HL-60 (cell line): ENCODE measurements at regions not wholly inside any gene's neighbourhood (a gene's known extent, or its start where the extent isn't known, plus 50 kb on each side); places are given as distances from the start of the nearest gene placed in this dataset.

Experiments
- GABPA ChIP-seq: IDR thresholded peaks from 2 replicates; pipeline ENCODE4 v1.6.1; 2012; ENCODE audit warnings: low read depth
- TF ChIP-seq, protein P1 (sequence below): IDR thresholded peaks from one replicate; pipeline ENCODE4 v1.5.1; 2011; ENCODE audit warnings: low read length, control low read depth, inconsistent platforms; ENCODE audit not compliant: insufficient read depth

DNA sequence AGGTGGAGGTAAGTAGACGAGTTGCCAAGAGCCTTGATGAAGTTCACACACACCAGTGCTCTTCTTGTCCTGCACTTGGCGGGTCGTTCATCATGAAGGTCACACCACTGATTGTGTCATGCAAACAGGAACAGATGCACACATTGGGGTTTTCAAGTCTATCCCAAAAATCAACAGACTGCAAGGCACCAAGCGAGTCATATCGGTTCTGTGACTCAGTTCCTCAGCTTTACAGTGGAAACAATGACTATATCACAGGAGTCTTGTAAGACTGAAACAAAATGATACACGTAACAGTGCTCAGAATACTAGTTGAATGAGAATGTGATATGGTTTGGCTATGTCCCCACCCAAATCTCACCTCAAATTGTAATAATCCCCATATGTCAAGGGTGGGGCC, 526.9 kb upstream of the ID2 start:
- TF ChIP-seq GABPA = no peak
- TF ChIP-seq, protein P1, sequence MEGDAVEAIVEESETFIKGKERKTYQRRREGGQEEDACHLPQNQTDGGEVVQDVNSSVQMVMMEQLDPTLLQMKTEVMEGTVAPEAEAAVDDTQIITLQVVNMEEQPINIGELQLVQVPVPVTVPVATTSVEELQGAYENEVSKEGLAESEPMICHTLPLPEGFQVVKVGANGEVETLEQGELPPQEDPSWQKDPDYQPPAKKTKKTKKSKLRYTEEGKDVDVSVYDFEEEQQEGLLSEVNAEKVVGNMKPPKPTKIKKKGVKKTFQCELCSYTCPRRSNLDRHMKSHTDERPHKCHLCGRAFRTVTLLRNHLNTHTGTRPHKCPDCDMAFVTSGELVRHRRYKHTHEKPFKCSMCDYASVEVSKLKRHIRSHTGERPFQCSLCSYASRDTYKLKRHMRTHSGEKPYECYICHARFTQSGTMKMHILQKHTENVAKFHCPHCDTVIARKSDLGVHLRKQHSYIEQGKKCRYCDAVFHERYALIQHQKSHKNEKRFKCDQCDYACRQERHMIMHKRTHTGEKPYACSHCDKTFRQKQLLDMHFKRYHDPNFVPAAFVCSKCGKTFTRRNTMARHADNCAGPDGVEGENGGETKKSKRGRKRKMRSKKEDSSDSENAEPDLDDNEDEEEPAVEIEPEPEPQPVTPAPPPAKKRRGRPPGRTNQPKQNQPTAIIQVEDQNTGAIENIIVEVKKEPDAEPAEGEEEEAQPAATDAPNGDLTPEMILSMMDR = no peak
